ENCODE measurements at regions not wholly inside any gene's neighbourhood (a gene's known extent, or its start where the extent isn't known, plus 50 kb on each side); places are given as distances from the start of the nearest gene placed in this dataset.

- Histone ChIP-seq H3K27me3 (ENCODE audit: control insufficient read depth, insufficient read depth) (no peaks in the 10 kb centered on the region), H3K4me1 (ENCODE audit: control insufficient read depth, insufficient read depth, low read length) (no peaks in the 10 kb centered on the region), H3K4me3 (ENCODE audit: low read length) (no peak overlapping the region), H3K9me3 (ENCODE audit: control insufficient read depth, low read length) (no peaks in the 10 kb centered on the region), H3K27ac (ENCODE audit: low read length) (no peak overlapping the region)
- ATAC-seq (no peak), DNase-seq (no peak)
- intact Hi-C loops (cut with DNase I), result no loop called here
- 77% methylated on average over 5 of the region's 5 CpGs for WGBS
These were observed 246.0 kb upstream of the TENM4 start for GRCh38 chr11:79686703-79687419.

- no peak for ATAC-seq
- 73% methylated on average over 1 of the region's 1 CpG for WGBS
- no peaks in the 10 kb centered on the region for H3K27me3 ChIP-seq (ENCODE audit: control insufficient read depth, insufficient read depth)
These were observed 243.1 kb upstream of the TENM4 start for GRCh38 chr11:79683930-79684329.

GRCh38 chr11:79678780-79679452 is 238.1 kb upstream of the TENM4 start:
- H3K4me1 ChIP-seq (ENCODE audit: control insufficient read depth, insufficient read depth, low read length), result no peaks in the 10 kb centered on the region
- no peak overlapping the region for H3K4me3 ChIP-seq (ENCODE audit: low read length)
- no peak for ATAC-seq
- no peak for DNase-seq
- peaks cover 3% of the 10 kb centered on the region for H3K27me3 ChIP-seq (ENCODE audit: control insufficient read depth, insufficient read depth)
- H3K27ac ChIP-seq (ENCODE audit: low read length), result no peak overlapping the region
- 32% methylated on average over 5 of the region's 5 CpGs for WGBS
- H3K9me3 ChIP-seq (ENCODE audit: control insufficient read depth, low read length), result no peaks in the 10 kb centered on the region
- intact Hi-C loops (cut with DNase I), result no loop called here

More at GRCh38 chr11:79683930-79684329, 243.1 kb upstream of the TENM4 start:
- H3K4me1 ChIP-seq (ENCODE audit: control insufficient read depth, insufficient read depth, low read length), result no peaks in the 10 kb centered on the region
- no peaks in the 10 kb centered on the region for H3K9me3 ChIP-seq (ENCODE audit: control insufficient read depth, low read length)
- H3K27ac ChIP-seq (ENCODE audit: low read length), result no peak overlapping the region
- H3K4me3 ChIP-seq (ENCODE audit: low read length), result no peak overlapping the region
- no peak for DNase-seq
- intact Hi-C loops (cut with DNase I), result no loop called here

GRCh38 chr11:79676396-79676795 is 235.6 kb upstream of the TENM4 start:
- no peaks in the 10 kb centered on the region for H3K9me3 ChIP-seq (ENCODE audit: control insufficient read depth, low read length)
- H3K4me1 ChIP-seq (ENCODE audit: control insufficient read depth, insufficient read depth, low read length), result no peaks in the 10 kb centered on the region
- H3K4me3 ChIP-seq (ENCODE audit: low read length), result no peak overlapping the region
- peaks cover 3% of the 10 kb centered on the region for H3K27me3 ChIP-seq (ENCODE audit: control insufficient read depth, insufficient read depth)
- no peak for ATAC-seq
- DNase-seq, result no peak
- intact Hi-C loops (cut with DNase I), result no loop called here
- no peak overlapping the region for H3K27ac ChIP-seq (ENCODE audit: low read length)
- 80% methylated on average over 2 of the region's 2 CpGs for WGBS

- Histone ChIP-seq H3K4me3 (ENCODE audit: low read length) (no peak overlapping the region), H3K27ac (ENCODE audit: low read length) (no peak overlapping the region), H3K9me3 (ENCODE audit: control insufficient read depth, low read length) (no peaks in the 10 kb centered on the region), H3K4me1 (ENCODE audit: control insufficient read depth, insufficient read depth, low read length) (no peaks in the 10 kb centered on the region), H3K27me3 (ENCODE audit: control insufficient read depth, insufficient read depth) (peaks cover 3% of the 10 kb centered on the region)
- intact Hi-C loops (cut with DNase I), result no loop called here
- no peak for ATAC-seq
- DNase-seq, result no peak
- WGBS, result 86% methylated on average over 2 of the region's 2 CpGs
These were observed 234.3 kb upstream of the TENM4 start for GRCh38 chr11:79675081-79675480.

DNA sequence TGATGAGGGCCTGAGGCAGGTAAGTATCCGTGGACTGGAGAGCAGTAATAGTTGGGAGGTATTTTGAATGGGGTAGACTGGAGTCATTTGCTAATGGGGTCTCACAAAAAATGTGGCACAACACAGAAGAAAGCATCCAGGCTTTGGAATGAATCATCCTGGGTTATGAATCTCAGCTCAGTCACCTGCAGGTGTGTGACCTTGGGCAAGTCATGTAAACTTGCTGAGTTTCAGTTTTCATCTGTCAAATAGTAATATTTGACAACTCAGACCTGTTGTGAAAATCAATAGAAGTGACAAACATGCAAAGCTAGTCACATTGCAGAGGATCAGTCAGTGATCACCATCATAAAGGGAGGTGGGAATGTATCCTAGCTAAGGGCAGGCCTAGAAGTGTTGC is 232.0 kb upstream of the TENM4 start:
- H3K9me3 ChIP-seq (ENCODE audit: control insufficient read depth, low read length), result no peaks in the 10 kb centered on the region
- H3K4me3 ChIP-seq (ENCODE audit: low read length), result no peak overlapping the region
- no peak overlapping the region for H3K27ac ChIP-seq (ENCODE audit: low read length)
- WGBS, result 87% methylated on average over 1 of the region's 1 CpG
- ATAC-seq, result no peak
- peaks cover 3% of the 10 kb centered on the region for H3K27me3 ChIP-seq (ENCODE audit: control insufficient read depth, insufficient read depth)
- H3K4me1 ChIP-seq (ENCODE audit: control insufficient read depth, insufficient read depth, low read length), result no peaks in the 10 kb centered on the region
- DNase-seq, result no peak
- intact Hi-C loops (cut with DNase I), result no loop called here

- ATAC-seq, result no peak
These were observed 230.6 kb upstream of the TENM4 start for GRCh38 chr11:79671401-79671800.

DNA sequence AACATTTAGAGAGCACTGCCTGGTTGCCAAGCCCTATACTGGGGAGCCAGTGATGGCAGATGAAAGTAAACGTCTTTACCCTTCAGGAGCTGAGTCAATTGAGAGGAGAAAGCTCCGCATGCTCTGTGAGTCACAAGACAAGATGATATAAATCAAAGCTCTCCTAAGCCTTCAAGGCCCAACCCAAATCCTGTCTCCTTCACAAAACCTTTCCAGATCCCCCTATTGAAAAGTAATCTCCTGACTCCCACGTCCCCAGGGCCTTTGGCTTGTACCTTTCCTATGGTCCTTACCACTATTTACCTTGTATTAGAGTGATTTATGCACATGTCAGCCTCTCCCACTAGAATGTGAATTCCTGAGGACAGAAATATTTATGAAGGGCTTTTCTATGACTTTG is 230.1 kb upstream of the TENM4 start:
- H3K9me3 ChIP-seq (ENCODE audit: control insufficient read depth, low read length), result no peaks in the 10 kb centered on the region
- intact Hi-C loops (cut with DNase I), result no loop called here
- WGBS, result 64% methylated on average over 3 of the region's 3 CpGs
- H3K4me1 ChIP-seq (ENCODE audit: control insufficient read depth, insufficient read depth, low read length), result no peaks in the 10 kb centered on the region
- H3K27me3 ChIP-seq (ENCODE audit: control insufficient read depth, insufficient read depth), result peaks cover under 1% of the 10 kb centered on the region
- DNase-seq, result no peak
- no peak overlapping the region for H3K27ac ChIP-seq (ENCODE audit: low read length)
- no peak for ATAC-seq
- H3K4me3 ChIP-seq (ENCODE audit: low read length), result no peak overlapping the region

More at GRCh38 chr11:79671401-79671800, 230.6 kb upstream of the TENM4 start:
- H3K4me1 ChIP-seq (ENCODE audit: control insufficient read depth, insufficient read depth, low read length), result no peaks in the 10 kb centered on the region
- intact Hi-C loops (cut with DNase I), result no loop called here
- H3K4me3 ChIP-seq (ENCODE audit: low read length), result no peak overlapping the region
- DNase-seq, result no peak
- H3K27ac ChIP-seq (ENCODE audit: low read length), result no peak overlapping the region
- WGBS, result 81% methylated on average over 3 of the region's 3 CpGs
- no peaks in the 10 kb centered on the region for H3K9me3 ChIP-seq (ENCODE audit: control insufficient read depth, low read length)
- H3K27me3 ChIP-seq (ENCODE audit: control insufficient read depth, insufficient read depth), result peaks cover 3% of the 10 kb centered on the region

DNA sequence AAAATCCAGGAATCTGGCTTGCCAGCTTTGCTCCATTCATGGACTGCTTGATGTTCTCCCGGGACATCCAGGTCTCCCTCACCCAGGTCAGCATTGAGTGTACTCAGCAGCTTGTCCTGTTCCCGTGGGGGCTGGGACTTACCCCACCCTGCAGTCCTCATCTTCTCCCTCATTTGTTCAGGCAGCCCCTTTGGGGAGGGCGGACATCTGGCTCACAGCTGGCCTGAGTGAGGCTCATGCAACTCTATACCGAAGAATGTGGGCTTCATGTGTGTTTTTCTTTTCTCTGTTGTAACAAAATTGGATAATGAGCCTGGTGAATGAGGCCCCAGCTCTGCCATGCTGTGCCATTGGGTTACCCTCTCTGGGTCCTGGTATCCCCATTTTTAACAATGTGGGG is 227.7 kb upstream of the TENM4 start:
- WGBS, result 70% methylated on average over 4 of the region's 4 CpGs
- Histone ChIP-seq H3K27me3 (ENCODE audit: control insufficient read depth, insufficient read depth) (no peaks in the 10 kb centered on the region), H3K9me3 (ENCODE audit: control insufficient read depth, low read length) (no peaks in the 10 kb centered on the region), H3K4me3 (ENCODE audit: low read length) (no peak overlapping the region), H3K27ac (ENCODE audit: low read length) (no peak overlapping the region), H3K4me1 (ENCODE audit: control insufficient read depth, insufficient read depth, low read length) (no peaks in the 10 kb centered on the region)
- ATAC-seq, result no peak
- intact Hi-C loops (cut with DNase I), result no loop called here
- DNase-seq, result no peak

- no peaks in the 10 kb centered on the region for H3K4me1 ChIP-seq (ENCODE audit: control insufficient read depth, insufficient read depth, low read length)
- H3K27me3 ChIP-seq (ENCODE audit: control insufficient read depth, insufficient read depth), result no peaks in the 10 kb centered on the region
- DNase-seq, result no peak
- 74% methylated on average over 4 of the region's 4 CpGs for WGBS
- intact Hi-C loops (cut with DNase I), result no loop called here
- H3K9me3 ChIP-seq (ENCODE audit: control insufficient read depth, low read length), result no peaks in the 10 kb centered on the region
- H3K27ac ChIP-seq (ENCODE audit: low read length), result no peak overlapping the region
- no peak overlapping the region for H3K4me3 ChIP-seq (ENCODE audit: low read length)
- no peak for ATAC-seq
These were observed 226.6 kb upstream of the TENM4 start for GRCh38 chr11:79667380-79667779.

DNA sequence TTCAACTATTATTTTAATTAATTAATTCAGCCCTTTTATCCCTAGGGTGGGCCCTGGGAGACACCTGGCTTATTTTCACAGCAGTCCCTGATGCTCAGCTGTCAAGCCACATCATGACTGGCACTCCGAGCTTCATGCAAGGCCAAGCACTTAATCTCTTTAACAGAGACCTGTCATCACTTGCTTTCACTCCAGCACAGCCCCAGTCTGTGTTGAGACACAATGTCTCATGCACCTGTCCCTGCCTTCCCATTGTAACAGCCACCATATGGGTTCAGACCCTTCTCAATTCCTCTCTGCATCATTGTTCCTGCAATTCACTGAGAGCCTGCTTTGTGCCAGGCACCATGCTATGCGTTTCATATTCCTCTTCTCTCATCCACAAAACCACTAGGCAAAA is 222.2 kb upstream of the TENM4 start:
- intact Hi-C loops (cut with DNase I), result no loop called here
- Histone ChIP-seq H3K27ac (ENCODE audit: low read length) (no peak overlapping the region), H3K4me1 (ENCODE audit: control insufficient read depth, insufficient read depth, low read length) (no peaks in the 10 kb centered on the region), H3K4me3 (ENCODE audit: low read length) (no peak overlapping the region), H3K9me3 (ENCODE audit: control insufficient read depth, low read length) (no peaks in the 10 kb centered on the region), H3K27me3 (ENCODE audit: control insufficient read depth, insufficient read depth) (no peaks in the 10 kb centered on the region)
- DNase-seq (no peak), ATAC-seq (no peak)
- 42% methylated on average over 2 of the region's 2 CpGs for WGBS
